SKM-1 treated with dmso at 0.1 percent for 144 hours (cell line): ENCODE measurements at regions not wholly inside any gene's neighbourhood (a gene's known extent, or its start where the extent isn't known, plus 50 kb on each side); places are given as distances from the start of the nearest gene placed in this dataset.

Experiments
- DNase-seq: peaks from one replicate; lab custom pipeline; 2025; ENCODE audit not compliant: unreplicated experiment; lab: John Stamatoyannopoulos, UW

DNA sequence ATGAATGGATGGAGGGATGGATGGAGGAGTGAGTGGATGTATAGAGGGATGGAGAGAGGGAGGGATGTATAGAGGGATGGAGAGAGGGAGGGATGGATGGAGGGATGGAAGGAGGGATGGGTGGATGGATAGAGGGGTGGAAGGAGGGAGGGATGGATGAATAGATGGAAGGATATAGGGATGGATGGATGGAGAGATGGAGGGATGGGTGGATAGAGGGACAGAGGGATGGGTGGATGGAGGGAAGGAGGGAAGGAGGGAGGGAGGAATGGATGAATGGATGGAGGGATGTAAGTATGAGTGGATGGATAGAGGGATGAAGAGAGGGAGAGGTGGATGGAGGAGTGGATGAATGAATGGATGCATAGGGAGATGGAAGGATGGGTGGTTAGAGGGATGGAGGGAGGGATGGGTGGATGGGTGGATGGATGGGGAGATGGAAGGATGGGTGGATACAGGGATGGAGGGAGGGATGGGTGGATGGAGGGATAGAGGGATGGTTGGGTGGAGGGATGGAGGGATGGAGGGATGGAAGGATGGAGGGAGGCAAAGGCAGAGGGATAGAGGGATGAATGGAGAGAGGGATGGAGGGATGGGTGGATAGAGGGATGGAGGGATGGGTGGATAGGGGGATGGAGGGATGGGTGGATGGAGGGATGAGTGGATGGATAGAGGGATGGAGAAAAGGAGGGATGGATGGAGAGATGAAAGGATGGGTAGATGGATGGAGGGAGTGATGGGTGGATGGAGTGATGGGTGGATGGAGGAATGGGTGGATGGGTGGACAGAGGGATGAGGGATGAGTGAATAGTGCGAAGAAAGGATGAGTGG lies 313.8 kb downstream of the UACA start:
- no peak for DNase-seq

DNA sequence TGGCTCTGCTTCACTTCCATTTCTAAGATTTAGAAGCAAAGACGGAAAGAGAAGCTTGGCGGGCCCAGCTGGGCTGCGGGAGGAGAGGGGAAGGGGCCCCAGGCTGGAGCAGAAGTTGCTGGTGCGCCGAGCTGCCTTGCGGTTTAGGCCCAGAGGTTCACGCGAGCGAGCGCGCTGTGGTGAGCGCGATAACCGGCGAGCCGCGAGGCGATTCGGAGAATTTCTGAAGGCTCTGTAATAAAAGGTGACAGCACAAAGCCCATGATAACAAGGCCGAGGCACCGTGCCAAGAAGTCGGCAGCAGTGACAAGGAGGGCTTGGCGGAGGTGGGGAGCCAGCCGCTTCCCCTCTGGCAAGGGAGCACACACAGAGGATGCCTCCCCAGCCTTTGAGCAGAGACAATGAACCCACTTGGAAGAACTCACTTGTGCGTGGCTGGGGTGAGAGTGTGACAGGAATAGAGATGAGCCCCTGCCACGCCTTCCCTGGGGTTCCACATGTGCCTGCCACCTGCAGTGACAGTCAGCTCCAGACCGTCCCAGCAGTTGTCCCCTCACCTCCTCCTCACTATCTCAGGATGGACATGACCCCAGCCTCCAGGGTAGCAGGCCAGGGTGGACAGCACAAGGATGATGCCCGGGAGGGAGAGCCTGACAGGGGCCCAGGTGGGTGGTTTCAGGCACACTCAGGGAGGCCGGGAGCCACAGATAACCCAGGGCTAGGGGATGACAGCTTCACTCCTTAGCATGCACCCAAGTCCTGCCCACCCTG lies 315.2 kb downstream of the UACA start:
- DNase-seq: peak; percentile 86

DNA sequence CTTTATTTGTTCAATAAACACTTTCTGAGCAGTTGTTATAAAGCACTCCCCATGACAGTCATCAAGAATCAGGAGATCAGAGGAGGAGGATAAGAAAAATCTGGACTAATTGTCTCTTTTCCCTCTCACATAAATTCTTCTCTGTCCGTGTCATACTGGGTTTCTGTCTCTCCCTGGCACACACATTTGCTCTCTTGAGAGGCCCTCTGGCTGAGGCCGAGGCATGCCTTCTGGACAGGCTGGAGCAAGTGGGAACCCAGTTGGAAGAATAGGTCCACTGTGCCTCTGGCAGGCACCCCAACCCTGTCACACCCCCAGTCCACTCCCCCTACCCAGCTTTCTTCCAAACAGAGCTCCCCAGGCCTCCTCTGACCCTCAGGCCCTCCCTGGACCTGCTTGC lies 315.8 kb downstream of the UACA start:
- no peak for DNase-seq

DNA sequence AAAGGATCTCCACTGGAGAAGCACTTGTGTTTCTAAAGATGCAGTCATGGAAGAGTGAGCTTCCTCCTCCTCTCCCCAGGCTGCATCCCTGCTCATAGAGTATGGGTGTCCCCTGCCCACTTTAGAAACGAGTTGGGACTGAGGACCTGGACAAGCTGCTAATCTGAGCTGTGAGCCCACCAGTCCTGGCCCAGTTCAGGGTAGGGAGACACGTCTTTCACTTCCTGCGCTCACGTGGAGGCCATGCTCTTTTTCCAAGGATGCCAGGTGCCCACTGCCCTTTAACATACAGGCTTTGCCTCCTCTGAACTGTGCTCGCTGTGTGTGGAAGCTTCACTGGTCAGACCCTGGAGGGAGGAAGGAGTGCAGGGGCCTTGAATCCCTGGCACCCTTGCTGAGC lies 316.3 kb downstream of the UACA start:
- DNase-seq: no peak

DNA sequence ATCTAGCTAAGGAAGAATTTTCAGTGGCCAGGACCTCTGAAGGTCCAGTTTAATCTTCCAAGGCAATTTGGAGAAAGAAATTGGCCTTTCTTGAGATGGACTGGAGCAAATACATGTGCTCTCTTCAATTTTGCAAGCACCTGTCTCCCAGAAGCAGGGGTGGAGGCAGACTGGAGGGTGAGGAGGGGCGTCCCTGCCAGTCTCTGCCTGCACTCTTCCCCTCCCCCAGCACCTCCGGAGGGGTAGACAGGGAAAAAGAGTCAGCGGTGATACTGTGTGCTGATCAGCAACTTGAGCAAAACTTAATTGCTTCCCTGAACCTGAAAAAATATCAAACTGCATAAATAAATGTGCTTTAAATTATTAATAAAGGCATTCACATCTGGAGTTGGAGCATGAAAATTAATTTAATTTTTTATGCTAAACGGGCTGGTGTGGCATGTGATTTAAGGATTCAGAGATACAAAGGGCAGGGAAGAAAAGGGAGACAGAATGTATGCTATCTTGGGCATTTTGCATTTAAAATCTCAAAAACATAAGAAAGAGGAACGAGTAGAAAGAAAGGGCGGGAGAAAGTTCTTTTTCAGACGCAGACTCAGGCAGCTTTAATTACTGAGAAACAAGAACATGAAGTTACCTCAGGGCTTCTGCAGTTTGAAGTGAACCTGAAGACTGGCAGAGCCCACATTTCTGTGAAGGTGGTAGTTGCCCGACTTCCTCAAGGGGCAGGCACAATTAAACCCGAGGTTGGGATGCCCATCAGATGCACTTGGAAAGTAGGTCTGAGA lies 319.7 kb downstream of the UACA start:
- peak; percentile 44 for DNase-seq

DNA sequence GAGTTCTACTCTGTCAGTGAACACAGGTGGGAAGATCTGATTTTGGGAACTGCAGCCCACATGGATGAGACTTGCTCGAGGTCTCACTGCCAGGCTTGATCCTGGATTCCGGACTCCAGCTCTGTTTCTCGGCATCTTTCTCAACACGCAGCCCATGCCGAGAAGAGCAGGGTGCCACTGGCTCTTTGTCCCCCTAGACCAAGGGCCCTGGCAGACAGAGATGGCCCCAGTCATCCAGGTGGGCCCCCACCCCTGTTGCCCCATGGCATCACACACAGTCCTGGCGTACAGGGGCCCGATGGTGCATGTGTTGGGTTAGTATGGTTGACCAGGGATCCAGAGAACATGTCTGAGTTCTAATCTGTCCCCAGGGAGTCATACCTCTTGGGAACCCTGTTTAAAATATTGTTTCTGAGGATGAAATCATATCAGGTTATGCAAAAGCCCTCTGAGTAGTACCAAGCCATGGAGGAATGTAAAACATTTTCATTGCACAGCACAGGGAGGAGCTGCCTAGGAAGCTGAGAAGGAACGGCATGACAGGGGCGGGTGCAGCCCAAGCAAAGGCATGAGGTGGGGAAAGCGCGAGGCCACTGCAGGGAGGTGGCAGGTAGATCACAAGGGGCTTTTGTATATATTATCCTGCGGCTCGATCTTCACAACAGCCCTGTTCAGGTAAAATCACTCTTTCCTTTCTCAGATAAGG lies 320.6 kb downstream of the UACA start:
- no peak for DNase-seq

DNA sequence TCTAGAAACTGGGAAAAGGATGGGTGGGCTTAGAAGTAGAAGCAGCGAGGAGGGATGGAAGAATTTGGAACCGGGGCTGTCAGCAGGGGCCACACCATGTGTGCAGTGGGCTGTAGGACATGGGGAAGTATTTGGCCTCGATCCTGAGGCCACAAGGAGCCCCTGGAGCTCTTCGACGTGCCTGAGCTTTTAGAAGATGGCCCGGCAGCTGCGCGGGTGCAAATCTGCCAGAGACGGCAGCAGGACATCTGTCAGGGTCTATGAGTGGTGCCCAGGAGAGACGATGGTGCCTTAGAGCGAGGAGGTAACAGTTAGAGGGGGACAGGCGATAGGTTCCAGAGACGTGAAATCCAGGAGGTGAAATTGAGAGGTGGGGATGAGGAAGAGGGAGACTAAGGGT lies 321.1 kb downstream of the UACA start:
- no peak for DNase-seq

DNA sequence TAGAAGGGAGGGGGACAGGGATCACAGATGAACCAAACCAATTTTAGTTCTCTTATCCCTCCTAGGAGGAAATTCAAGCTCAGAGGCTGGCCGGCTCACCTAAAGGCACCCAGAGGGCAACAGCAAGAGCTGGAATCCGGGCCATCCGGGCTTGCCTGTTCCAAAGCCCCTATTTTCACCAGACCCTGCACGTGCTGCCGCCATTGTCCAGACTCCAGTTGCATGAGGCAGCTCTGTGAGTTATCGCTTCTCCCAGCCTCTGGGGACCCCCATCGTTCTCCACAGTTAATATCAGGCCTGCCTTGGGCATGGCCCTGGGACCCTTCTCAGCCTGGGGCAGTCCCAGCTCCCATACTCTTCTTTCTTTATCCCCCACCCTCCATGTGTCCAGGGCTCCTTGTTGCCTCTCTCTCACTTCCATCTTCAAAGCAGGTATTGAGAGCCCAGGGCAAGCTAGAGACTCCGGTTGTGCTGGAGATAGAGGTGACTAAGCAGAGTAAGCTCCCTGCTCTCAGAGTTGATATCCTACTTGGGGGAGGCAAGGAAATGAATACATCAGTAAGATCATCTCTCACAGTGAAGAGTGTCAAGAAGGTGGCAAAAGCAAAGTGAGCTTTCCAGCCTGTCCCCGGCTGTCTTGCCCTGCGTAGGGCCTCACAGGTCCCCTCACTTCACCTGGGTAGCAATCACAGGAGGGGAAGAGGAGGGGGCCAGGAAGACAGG lies 322.8 kb downstream of the UACA start:
- DNase-seq: no peak

DNA sequence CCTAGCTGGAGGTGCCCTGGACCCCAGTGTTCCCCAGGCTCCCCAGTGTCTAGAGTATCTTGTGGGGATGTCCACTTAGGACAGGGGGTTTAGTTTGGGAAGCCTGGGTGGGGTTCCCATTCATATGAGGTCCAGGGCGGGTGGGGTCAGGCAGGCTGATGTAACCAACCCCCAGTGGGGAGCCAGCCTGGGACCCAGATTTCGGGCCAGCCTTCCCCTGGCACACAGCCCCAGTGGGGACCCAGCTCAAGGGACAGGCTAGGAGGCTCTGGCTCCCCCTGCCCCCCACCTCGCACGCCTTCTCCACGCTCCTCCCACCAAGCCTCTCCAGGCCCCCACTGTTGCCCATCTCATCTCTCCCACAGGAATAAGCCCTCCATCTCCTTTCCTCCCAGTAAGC lies 323.5 kb downstream of the UACA start:
- no peak for DNase-seq

DNA sequence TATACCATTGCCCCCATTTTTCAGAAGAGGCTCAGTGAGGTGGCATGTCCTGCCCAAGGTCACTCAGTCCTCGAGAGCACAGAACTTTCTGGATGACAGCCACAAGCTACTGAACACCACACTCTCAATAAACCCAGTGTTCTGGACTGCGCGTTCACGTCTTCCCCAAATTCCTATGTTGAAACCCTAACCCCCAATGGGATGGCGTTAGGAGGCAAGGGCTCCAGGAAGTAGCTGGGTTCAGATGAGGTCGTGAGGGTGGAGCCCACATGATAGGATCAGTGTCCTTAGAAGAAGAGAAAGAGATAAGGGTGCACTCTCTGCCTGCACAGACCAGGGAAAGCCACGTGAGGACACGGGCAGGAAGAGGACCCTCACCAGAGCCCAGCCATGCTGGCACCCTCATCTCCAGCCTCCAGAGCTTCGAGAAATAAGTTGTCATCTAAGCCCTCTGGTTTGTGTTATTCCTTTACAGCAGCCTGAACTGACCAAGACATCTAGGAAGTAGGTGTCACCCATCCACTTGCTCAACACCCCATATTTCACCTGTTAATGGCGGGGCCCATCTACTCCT lies 324.0 kb downstream of the UACA start:
- DNase-seq: peak; percentile 57

DNA sequence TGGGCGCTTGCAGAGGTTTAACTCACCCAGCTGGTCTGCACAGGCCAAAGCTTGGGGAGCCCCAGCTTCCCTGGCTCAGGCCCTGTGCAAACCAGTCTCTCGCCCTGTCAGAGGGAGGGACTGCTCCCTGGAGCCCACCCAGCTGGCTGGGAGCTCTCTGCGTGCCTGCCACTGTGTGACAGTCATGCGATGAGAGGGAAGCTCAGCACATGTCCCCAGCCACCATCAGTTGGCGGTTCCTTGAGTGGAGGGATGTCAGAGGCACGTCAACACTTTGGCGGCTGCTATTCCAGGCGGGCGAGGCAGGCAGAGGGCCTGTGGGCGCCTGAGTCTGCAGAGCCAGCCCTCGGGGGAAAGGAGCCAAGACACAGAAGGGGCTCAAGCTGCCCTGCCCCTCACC lies 324.6 kb downstream of the UACA start:
- DNase-seq: no peak

DNA sequence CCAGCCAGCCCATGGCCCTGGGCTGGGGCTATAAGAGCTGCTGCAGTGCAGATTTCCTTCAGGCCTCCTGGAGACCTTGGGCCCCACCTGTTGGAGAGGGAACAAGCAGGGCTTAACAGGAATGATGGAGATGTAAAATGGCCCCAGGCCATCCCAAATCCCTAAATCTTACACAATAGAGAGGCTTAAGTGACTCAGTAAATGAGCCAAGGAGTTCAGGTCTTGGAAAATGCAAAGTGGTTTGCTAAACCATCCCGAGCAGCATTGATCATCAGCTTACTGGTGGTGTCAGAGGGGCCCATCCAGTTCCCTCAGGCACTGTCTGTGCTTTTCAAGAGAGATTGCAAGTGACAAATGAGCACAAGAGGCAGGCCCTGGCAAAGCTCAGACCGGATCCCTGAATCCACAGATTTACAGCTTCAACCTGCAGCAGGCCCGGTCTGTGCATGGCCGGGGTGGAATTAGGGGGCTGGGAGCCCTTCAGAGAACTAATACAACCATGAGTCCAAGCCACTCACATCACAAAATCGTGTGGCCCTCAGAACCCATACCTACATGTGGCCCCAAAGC lies 325.4 kb downstream of the UACA start:
- DNase-seq: no peak

DNA sequence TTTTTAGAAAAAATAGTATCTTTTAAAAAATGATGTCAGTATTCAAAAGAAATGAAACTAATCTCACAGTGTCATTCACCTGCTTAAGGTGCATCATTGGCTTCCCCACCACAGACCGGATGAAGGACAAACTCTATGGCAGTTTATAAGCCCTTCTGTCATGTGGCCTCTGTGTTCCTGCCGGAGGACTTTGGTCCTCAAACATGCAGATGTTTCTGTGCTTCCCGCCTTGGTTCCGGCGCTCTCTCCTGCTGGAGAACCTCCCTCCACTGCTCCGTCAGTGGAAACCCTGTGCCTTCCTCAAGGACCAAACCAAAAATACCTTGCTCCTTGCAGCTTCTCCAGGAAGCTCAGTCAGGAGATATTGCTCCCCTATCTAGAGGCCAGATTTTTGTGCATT lies 326.3 kb downstream of the UACA start:
- no peak for DNase-seq

DNA sequence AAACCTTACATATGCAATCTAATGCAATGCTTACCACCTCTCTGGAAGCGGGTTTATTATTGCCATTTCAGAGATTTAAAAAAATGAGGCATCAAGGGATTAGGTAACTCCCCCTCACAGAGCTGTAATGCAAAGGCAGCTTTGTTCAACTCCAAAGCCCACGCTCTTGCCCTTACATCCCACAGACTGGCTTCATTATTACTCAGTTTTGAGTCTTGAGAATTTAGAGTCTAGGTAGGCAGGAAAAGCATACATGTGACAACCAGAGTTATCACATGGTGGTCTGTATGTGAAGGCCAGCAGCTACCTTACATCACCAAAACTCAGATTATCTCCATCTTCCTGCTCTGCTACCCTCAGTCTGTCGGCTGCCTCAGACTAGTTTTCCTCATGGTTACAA lies 326.9 kb downstream of the UACA start:
- no peak for DNase-seq

DNA sequence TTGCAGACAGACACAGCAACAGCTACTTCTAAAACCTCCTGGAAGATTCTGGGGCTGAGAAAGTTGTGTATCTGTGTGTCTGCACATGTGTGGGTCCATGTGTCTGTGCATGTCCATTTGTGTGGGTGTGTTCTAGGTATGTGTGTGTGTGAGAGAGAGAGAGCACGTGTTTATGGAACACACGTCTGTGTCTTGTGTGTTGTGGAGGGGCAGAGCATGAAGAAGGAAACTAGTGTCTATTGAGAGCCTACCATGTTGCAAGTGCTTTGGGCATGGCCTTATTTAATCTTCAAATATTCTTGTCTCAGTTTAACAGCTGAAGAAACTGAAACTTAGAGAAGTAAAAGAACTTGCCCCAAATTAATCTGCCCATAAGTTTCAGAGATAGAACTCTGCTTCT lies 327.5 kb downstream of the UACA start:
- DNase-seq: no peak

DNA sequence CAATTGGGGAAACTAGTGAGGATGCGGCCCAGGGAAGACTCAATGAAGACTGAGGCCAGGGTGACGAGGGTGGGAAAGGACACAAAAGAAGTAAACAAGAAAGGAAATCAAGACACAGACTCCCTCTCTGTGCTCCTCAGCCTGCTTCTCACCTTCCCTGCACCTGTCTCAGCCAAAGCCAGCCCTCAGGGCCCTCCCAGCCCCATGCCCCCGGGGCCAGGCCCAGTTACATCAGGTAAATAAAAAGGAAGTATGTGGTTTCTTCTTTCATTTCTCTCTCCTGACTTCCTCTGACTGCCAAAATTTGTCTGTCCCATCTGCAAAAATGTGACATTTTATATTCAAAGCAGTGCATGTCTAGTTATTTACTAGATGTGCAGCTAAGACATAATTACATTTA lies 328.0 kb downstream of the UACA start:
- peak; percentile 10 for DNase-seq

DNA sequence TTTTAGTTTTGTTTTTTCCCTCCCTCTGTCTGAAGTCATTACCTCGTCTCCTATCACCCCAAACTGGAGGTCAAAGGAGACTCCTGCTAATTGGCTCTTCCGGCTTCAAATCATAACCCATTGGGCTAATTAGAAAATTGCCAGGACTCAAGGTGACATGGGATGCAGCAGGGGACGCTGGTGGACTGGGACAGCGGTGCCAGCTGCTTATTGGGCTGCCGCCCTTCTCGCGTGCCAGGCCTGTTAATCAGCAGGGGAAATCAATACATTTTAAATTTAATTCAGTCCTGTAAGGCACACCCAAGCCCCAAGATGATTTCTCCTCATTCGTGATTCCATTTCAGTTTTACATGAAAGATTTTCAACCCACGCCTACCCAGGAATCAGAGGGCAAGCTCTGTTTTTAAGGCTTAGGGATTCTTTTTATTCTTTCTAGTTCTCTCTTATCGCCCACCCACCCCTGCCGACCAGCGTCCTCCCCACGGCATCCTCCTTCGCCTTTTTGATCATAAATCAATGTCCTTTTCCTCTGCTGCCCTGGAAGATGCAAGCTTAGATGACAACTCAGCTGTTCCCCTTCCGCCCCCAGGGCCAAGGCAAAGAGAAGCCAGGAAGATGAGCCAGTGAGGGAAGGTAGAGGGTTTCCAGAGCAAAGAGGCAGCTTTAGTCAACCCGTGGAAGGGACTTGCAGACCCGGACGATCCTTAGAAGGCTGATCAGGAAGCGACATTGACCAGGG lies 329.6 kb downstream of the UACA start:
- DNase-seq: no peak

DNA sequence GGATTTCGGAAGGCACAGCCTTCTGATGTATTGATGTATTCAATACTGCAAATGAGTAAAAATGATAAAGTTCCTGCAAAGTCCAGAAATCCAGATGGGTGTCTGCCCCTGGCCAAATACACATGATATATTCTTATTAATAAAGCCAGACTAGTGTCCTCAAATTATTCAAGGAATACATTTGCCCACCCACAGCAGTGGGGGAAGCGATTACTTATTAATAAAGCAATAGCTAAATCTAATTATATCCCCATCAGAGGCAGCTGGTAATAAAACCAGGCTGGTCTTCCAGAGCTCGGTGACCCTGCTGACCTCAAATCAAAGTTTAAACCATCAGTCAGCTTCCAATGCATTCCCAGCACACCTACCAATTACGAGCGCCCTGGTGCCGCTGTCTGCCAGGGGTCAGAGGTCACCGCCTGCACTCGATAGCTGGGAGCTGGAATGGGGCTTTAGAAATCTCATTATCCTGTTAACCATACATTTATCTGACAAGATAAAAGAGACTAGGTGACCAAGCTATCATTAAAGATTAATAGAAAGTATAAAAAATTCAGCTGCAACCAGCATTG lies 330.3 kb downstream of the UACA start:
- DNase-seq: no peak

DNA sequence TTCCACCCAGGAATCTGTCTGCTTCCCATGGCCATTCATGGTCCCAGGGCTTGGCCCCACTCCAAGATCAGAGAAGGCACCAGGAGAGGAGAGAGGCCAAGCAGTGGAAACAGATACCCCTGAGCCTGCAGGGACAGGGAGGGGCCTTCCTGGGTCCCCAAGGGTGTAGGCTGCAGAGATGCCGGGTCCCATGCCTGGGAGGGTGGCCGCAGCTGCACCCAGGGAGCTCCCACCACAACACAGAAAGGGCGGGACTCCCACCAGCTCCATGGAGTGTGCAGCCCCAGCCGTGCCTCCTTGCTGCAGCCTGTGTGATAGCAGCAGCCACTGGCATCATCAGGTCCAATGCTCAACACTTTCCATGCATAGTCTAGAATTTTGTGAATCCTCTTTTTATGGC lies 331.5 kb downstream of the UACA start:
- DNase-seq: no peak
